ENCODE measurements at regions not wholly inside any gene's neighbourhood (a gene's known extent, or its start where the extent isn't known, plus 50 kb on each side); places are given as distances from the start of the nearest gene placed in this dataset.

DNA sequence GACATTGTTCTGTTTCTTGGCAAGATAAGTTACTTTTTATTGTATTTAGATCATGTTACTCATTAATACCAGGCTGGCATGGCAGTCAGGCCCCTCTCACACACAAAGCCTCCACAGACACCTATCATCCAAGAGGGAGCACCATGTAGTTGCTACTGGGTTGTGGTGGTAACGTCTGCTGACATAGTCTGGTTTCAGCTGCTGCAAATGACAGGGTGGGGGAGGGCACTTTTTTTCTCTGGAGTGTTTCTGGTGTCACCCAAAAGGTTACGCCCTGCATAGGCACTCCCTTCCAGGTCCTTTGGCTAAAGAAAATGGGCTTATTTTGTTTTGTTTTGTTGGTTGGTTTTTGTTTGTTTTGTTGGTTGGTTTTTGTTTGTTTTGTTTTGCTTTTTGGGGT is 236.4 kb upstream of the RIMS1 start:
- Histone ChIP-seq H3F3A (ENCODE audit: low read depth) (no peaks in the 10 kb centered on the region), H3K4me3 (ENCODE audit: low read length, poor library complexity, severe bottlenecking) (no peak overlapping the region), H3K79me2 (ENCODE audit: insufficient read depth, low read length) (no peaks in the 10 kb centered on the region), H3K36me3 (ENCODE audit: insufficient read depth, low read length) (no peaks in the 10 kb centered on the region), H4K20me1 (ENCODE audit: insufficient read depth, low read length, poor library complexity, severe bottlenecking) (no peaks in the 10 kb centered on the region), H3K4me1 (ENCODE audit: insufficient read depth, low read length, poor library complexity, severe bottlenecking) (no peaks in the 10 kb centered on the region), H3K27me3 (ENCODE audit: insufficient read depth, low read length, poor library complexity, severe bottlenecking) (no peaks in the 10 kb centered on the region), H3K9me3 (ENCODE audit: insufficient read depth, low read depth, low read length) (no peaks in the 10 kb centered on the region), H3K4me2 (ENCODE audit: low read depth, low read length, poor library complexity, severe bottlenecking) (no peak overlapping the region), H3K9me2 (replicated peaks; ENCODE audit: low read depth, low read length) (no peaks in the 10 kb centered on the region), H2AFZ (ENCODE audit: low read length) (no peak overlapping the region), H3K9ac (ENCODE audit: low read depth, low read length, poor library complexity, severe bottlenecking) (no peak overlapping the region)
- TF ChIP-seq EZH2phosphoT487 (IDR thresholded peaks at IDR 0.05; ENCODE audit: borderline replicate concordance), result no peak
- TF ChIP-seq, protein P1, sequence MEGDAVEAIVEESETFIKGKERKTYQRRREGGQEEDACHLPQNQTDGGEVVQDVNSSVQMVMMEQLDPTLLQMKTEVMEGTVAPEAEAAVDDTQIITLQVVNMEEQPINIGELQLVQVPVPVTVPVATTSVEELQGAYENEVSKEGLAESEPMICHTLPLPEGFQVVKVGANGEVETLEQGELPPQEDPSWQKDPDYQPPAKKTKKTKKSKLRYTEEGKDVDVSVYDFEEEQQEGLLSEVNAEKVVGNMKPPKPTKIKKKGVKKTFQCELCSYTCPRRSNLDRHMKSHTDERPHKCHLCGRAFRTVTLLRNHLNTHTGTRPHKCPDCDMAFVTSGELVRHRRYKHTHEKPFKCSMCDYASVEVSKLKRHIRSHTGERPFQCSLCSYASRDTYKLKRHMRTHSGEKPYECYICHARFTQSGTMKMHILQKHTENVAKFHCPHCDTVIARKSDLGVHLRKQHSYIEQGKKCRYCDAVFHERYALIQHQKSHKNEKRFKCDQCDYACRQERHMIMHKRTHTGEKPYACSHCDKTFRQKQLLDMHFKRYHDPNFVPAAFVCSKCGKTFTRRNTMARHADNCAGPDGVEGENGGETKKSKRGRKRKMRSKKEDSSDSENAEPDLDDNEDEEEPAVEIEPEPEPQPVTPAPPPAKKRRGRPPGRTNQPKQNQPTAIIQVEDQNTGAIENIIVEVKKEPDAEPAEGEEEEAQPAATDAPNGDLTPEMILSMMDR (conservative IDR thresholded peaks at IDR 0.05; ENCODE audit: low read length), result no peak

DNA sequence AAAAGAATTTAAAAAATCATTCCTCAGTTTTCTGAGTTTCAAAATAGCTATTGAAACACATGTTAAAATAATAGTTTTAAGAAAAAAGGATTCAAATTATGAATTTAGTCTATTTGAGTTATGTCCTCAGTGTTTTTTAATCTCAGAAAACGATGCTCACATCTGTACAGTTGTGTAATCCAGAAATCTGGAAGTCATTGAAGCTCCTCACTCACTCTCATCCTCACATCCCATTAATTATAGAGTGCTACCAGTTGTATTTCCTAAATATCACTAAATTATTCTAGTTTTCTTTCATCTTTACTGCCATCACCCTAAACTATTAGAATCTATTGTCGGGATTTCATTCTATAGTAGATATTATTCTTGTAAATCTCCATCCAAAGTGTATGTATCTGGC is 234.7 kb upstream of the RIMS1 start:
- no peaks in the 10 kb centered on the region for H3K4me1 ChIP-seq (ENCODE audit: insufficient read depth, low read length, poor library complexity, severe bottlenecking)
- no peaks in the 10 kb centered on the region for H3K36me3 ChIP-seq (ENCODE audit: insufficient read depth, low read length)
- H3F3A ChIP-seq (ENCODE audit: low read depth), result no peaks in the 10 kb centered on the region
- H3K4me3 ChIP-seq (ENCODE audit: low read length, poor library complexity, severe bottlenecking), result no peak overlapping the region
- H3K79me2 ChIP-seq (ENCODE audit: insufficient read depth, low read length), result no peaks in the 10 kb centered on the region
- no peak overlapping the region for H2AFZ ChIP-seq (ENCODE audit: low read length)
- H3K9me3 ChIP-seq (ENCODE audit: insufficient read depth, low read depth, low read length), result no peaks in the 10 kb centered on the region
- no peak for TF ChIP-seq EZH2phosphoT487 (IDR thresholded peaks at IDR 0.05; ENCODE audit: borderline replicate concordance)
- TF ChIP-seq, protein P1 (conservative IDR thresholded peaks at IDR 0.05; ENCODE audit: low read length), result no peak
- H3K9me2 ChIP-seq (replicated peaks; ENCODE audit: low read depth, low read length), result no peaks in the 10 kb centered on the region
- no peak overlapping the region for H3K9ac ChIP-seq (ENCODE audit: low read depth, low read length, poor library complexity, severe bottlenecking)
- no peak overlapping the region for H3K4me2 ChIP-seq (ENCODE audit: low read depth, low read length, poor library complexity, severe bottlenecking)
- no peaks in the 10 kb centered on the region for H3K27me3 ChIP-seq (ENCODE audit: insufficient read depth, low read length, poor library complexity, severe bottlenecking)
- H4K20me1 ChIP-seq (ENCODE audit: insufficient read depth, low read length, poor library complexity, severe bottlenecking), result no peaks in the 10 kb centered on the region

DNA sequence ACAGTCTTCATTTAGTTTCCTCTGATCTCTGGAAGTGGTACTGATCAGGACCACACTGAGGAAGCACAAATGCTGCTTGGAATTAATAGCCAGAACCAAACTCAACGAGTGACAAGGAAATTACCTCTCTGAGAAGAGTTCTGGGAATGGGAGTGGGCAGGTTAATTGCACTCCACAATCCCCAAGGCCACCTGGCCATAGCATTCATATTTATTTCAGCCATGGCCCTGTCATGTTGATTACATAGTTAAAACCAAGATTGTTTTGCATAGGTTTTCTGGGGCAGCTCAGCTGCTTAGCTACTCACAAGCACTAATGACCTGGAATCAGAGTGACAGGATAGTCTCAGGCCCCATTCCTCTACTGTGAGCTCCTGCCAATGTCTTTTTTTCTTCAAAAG is 230.2 kb upstream of the RIMS1 start:
- Histone ChIP-seq H2AFZ (ENCODE audit: low read length) (no peak overlapping the region), H3K4me1 (ENCODE audit: insufficient read depth, low read length, poor library complexity, severe bottlenecking) (no peaks in the 10 kb centered on the region)

More for the DNA sequence above, 230.2 kb upstream of the RIMS1 start:
- Histone ChIP-seq H3F3A (ENCODE audit: low read depth) (no peaks in the 10 kb centered on the region), H3K9me2 (replicated peaks; ENCODE audit: low read depth, low read length) (no peaks in the 10 kb centered on the region), H3K4me3 (ENCODE audit: low read length, poor library complexity, severe bottlenecking) (no peak overlapping the region), H3K4me2 (ENCODE audit: low read depth, low read length, poor library complexity, severe bottlenecking) (no peak overlapping the region), H4K20me1 (ENCODE audit: insufficient read depth, low read length, poor library complexity, severe bottlenecking) (no peaks in the 10 kb centered on the region), H3K36me3 (ENCODE audit: insufficient read depth, low read length) (no peaks in the 10 kb centered on the region), H3K27me3 (ENCODE audit: insufficient read depth, low read length, poor library complexity, severe bottlenecking) (no peaks in the 10 kb centered on the region), H3K9me3 (ENCODE audit: insufficient read depth, low read depth, low read length) (no peaks in the 10 kb centered on the region), H3K79me2 (ENCODE audit: insufficient read depth, low read length) (no peaks in the 10 kb centered on the region), H3K9ac (ENCODE audit: low read depth, low read length, poor library complexity, severe bottlenecking) (no peak overlapping the region)
- TF ChIP-seq EZH2phosphoT487 (IDR thresholded peaks at IDR 0.05; ENCODE audit: borderline replicate concordance), result no peak
- TF ChIP-seq, protein P1 (conservative IDR thresholded peaks at IDR 0.05; ENCODE audit: low read length), result no peak

Measured in Loucy (cell line).